ENCODE measurements at regions not wholly inside any gene's neighbourhood (a gene's known extent, or its start where the extent isn't known, plus 50 kb on each side); places are given as distances from the start of the nearest gene placed in this dataset.
"Not testable (repeated sequence)": the region's sequence is repeated elsewhere in the genome, so short reads cannot be mapped to it uniquely, and the experiment has no call there.

DNA sequence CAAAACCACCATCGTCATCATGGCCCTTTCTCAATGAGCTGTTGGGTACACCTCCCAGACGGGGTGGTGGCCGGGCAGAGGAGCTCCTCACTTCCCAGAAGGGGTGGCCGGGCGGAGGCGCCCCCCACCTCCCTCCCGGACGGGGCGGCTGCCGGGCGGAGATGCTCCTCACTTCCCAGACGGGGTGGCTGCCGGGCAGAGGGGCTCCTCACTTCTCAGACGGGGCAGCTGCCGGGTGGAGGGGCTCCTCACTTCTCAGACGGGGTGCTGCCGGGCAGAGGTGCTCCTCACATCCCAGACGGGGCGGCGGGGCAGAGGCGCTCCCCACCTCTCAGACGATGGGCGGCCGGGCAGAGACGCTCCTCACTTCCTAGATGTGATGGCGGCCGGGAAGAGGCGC is 226.8 kb upstream of the GLRA2 start:
- TF ChIP-seq POLR2AphosphoS5, POLR2A (IDR thresholded peaks at IDR 0.05): not testable (repeated sequence)
- TF ChIP-seq, protein P1, sequence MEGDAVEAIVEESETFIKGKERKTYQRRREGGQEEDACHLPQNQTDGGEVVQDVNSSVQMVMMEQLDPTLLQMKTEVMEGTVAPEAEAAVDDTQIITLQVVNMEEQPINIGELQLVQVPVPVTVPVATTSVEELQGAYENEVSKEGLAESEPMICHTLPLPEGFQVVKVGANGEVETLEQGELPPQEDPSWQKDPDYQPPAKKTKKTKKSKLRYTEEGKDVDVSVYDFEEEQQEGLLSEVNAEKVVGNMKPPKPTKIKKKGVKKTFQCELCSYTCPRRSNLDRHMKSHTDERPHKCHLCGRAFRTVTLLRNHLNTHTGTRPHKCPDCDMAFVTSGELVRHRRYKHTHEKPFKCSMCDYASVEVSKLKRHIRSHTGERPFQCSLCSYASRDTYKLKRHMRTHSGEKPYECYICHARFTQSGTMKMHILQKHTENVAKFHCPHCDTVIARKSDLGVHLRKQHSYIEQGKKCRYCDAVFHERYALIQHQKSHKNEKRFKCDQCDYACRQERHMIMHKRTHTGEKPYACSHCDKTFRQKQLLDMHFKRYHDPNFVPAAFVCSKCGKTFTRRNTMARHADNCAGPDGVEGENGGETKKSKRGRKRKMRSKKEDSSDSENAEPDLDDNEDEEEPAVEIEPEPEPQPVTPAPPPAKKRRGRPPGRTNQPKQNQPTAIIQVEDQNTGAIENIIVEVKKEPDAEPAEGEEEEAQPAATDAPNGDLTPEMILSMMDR (IDR thresholded peaks at IDR 0.05): not testable (repeated sequence)

Measured in transverse colon (tissue), 4 donors.